ENCODE measurements at regions not wholly inside any gene's neighbourhood (a gene's known extent, or its start where the extent isn't known, plus 50 kb on each side); places are given as distances from the start of the nearest gene placed in this dataset.

DNA sequence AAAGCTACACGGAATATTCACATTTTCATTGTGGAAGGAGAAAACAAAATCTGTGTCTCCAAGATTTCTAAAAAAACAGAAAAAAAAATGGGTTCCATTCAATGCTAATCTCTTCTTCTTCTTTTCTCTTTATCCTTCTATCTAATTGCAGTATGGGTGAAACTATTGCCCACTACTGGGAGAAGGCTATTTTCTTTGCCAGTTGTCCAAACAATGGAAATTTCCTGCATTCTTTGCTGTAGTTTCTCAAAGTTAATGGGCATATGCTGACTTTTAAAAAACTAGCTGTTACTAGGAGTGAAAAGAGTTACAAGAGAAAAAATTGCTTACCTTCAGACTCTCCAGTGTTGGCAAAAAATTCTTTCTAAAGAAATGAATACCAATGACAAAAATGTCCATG is 179.3 kb upstream of the ANKRD28 start:
- H3K27ac ChIP-seq: no peak overlapping the region
- H3K36me3 ChIP-seq (replicated peaks in 1 of 2): no peaks in the 10 kb centered on the region
- H3K9me3 ChIP-seq (replicated peaks in 1 of 3): no peaks in the 10 kb centered on the region
- intact Hi-C loops (cut with DNase I): no loop called here
- no peaks in the 10 kb centered on the region for H3K4me1 ChIP-seq (replicated peaks in 1 of 2)
- no peak overlapping the region for H3K4me3 ChIP-seq
- H3K27me3 ChIP-seq: no peaks in the 10 kb centered on the region
- WGBS, 4 donors: 76 to 93% (median 81%) methylated on average over 1 of the region's 1 CpG
- TF ChIP-seq POLR2A (IDR thresholded peaks at IDR 0.05): no peak
- TF ChIP-seq, protein P1, sequence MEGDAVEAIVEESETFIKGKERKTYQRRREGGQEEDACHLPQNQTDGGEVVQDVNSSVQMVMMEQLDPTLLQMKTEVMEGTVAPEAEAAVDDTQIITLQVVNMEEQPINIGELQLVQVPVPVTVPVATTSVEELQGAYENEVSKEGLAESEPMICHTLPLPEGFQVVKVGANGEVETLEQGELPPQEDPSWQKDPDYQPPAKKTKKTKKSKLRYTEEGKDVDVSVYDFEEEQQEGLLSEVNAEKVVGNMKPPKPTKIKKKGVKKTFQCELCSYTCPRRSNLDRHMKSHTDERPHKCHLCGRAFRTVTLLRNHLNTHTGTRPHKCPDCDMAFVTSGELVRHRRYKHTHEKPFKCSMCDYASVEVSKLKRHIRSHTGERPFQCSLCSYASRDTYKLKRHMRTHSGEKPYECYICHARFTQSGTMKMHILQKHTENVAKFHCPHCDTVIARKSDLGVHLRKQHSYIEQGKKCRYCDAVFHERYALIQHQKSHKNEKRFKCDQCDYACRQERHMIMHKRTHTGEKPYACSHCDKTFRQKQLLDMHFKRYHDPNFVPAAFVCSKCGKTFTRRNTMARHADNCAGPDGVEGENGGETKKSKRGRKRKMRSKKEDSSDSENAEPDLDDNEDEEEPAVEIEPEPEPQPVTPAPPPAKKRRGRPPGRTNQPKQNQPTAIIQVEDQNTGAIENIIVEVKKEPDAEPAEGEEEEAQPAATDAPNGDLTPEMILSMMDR (IDR thresholded peaks at IDR 0.05): no peak
- DNase-seq: no peak

DNA sequence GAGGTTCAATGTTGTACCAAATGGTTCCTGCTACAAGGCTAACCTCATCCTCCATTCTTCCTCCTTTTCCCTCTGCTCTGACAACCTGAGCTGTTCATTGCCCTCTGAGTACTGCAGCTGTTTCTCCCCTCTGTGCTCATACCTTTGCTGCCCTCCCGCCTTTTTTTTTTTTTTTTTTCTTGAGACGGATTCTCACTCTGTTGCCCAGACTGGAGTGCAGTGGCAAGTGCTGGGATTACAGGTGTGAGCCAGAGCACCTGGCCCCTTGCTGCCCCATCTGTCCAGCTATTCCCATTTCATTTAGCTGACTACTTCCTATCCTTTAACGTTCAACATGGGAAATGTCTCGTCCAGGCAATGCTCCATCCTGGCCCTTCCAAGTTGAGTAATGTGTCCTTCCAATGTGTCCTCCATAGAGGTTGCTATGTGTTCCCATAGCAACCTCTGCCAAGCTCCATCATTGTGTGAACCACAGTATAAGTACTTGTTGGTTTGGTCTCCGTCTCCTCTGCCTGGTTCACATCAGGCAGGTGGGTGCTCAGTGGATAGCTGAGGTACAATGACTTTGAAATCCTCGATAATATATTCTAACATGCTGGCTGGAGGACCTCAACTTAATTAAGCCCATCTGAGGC is 179.9 kb upstream of the ANKRD28 start:
- Histone ChIP-seq H3K4me3 (no peak overlapping the region), H3K9me3 (replicated peaks in 1 of 3) (no peaks in the 10 kb centered on the region), H3K4me1 (replicated peaks in 1 of 2) (no peaks in the 10 kb centered on the region), H3K36me3 (replicated peaks in 1 of 2) (no peaks in the 10 kb centered on the region), H3K27me3 (no peaks in the 10 kb centered on the region), H3K27ac (no peak overlapping the region)
- intact Hi-C loops (cut with DNase I): no loop called here
- DNase-seq: no peak
- TF ChIP-seq, protein P1 (IDR thresholded peaks at IDR 0.05): no peak
- no peak for TF ChIP-seq POLR2A (IDR thresholded peaks at IDR 0.05)
- WGBS, 4 donors: 84 to 93% (median 89%) methylated on average over 6 of the region's 6 CpGs

DNA sequence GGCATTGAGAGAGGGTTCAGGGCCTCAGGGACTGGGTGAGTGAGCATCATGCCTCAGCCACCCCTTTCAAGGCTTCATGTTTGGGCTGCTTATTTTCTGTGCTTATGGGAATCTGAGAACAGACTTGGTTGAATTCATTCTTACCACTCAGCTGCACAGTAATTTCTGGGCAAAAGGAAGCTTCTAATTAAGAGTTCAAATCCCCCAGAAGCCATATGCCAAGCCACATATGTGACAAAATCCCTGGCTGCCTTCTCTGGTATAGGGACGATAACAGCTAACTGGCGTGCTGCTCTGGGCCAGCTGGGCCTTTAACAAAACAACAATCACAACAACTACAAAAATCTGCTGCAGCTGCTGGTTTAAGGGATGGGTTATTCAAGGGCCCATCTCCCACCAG is 181.0 kb upstream of the ANKRD28 start:
- Histone ChIP-seq H3K27ac (no peak overlapping the region), H3K27me3 (no peaks in the 10 kb centered on the region), H3K4me1 (replicated peaks in 1 of 2) (no peaks in the 10 kb centered on the region), H3K9me3 (replicated peaks in 1 of 3) (no peaks in the 10 kb centered on the region), H3K36me3 (replicated peaks in 1 of 2) (no peaks in the 10 kb centered on the region), H3K4me3 (no peak overlapping the region)
- WGBS, 4 donors: 92 to 100% (median 94%) methylated on average over 2 of the region's 2 CpGs
- no peak for DNase-seq
- intact Hi-C loops (cut with DNase I): no loop called here
- TF ChIP-seq, protein P1 (IDR thresholded peaks at IDR 0.05): no peak
- no peak for TF ChIP-seq POLR2A (IDR thresholded peaks at IDR 0.05)

DNA sequence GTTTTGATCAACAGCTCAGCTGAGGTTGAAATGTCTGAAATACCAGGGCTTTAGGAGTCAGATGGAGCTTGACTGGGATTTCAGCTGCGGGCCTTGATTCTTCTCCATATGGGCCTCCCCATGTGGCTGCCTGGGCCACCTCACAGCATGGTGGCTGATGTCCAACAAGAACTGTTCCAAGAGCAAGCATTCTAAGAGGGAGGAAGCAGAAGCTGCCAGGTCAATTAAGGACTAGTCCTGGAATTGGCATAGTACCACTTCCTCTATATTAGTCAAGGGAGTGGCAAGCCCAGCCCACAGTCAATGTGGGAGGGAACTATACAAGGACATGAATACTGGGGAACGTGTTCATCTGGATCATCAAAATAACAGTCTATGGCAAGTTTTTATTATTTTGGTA is 181.7 kb upstream of the ANKRD28 start:
- peak in 4 of 7 donors; percentile 11 to 52 (median 24) for DNase-seq
- Histone ChIP-seq H3K4me1 (replicated peaks in 1 of 2) (no peaks in the 10 kb centered on the region), H3K27ac (no peak overlapping the region), H3K27me3 (no peaks in the 10 kb centered on the region), H3K9me3 (replicated peaks in 1 of 3) (no peaks in the 10 kb centered on the region), H3K4me3 (no peak overlapping the region), H3K36me3 (replicated peaks in 1 of 2) (no peaks in the 10 kb centered on the region)
- intact Hi-C loops (cut with DNase I): no loop called here
- no peak for TF ChIP-seq POLR2A (IDR thresholded peaks at IDR 0.05)
- TF ChIP-seq, protein P1 (IDR thresholded peaks at IDR 0.05): no peak
- WGBS, 4 donors: 79 to 87% (median 83%) methylated on average over 2 of the region's 2 CpGs
